Activated CD8-positive, alpha-beta memory T cell treated with anti-CD3 and anti-CD28 coated beads for 24 hours (primary cell): ENCODE measurements at regions not wholly inside any gene's neighbourhood (a gene's known extent, or its start where the extent isn't known, plus 50 kb on each side); places are given as distances from the start of the nearest gene placed in this dataset.
"Not testable (repeated sequence)": the region's sequence is repeated elsewhere in the genome, so short reads cannot be mapped to it uniquely, and the experiment has no call there.

Experiments
- DNase-seq: peaks from one replicate; pipeline ENCODE4 v3.0.0-alpha.2; 2020

DNA sequence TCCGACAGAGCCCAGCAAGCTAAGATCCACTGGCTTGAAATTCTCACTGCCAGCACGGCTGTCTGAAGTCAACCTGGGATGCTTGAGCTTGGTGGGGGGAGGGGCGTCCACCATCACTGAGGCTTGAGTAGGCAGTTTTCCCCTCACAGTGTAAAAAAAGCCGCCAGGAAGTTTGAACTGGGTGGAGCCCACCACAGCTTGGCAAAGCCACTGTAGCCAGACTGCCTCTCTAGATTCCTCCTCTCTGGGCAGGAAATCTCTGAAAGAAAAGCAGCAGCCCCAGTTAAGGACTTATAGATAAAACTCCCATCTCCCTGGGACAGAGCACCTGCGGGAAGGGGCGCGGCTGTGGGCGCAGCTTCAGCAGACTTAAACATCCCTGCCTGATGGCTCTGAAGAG lies 68.7 kb upstream of the LIPC start:
- not testable (repeated sequence) for DNase-seq

DNA sequence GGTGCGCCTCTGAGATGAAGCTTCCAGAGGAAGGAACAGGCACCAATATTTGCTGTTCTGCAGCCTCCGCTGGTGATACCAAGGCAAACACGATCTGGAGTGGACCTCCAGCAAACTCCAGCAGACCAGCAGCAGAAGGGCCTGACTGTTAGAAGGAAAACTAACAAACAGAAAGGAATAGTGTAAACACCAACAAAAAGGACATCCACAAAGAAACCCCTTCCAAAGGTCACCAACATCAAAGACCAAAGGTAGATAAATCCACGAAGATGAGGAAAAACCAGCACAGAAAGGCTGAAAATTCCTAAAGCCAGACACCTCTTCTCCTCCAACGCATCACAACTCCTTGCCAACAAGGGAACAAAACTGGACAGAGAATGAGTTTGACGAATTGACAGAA lies 68.1 kb upstream of the LIPC start:
- not testable (repeated sequence) for DNase-seq

DNA sequence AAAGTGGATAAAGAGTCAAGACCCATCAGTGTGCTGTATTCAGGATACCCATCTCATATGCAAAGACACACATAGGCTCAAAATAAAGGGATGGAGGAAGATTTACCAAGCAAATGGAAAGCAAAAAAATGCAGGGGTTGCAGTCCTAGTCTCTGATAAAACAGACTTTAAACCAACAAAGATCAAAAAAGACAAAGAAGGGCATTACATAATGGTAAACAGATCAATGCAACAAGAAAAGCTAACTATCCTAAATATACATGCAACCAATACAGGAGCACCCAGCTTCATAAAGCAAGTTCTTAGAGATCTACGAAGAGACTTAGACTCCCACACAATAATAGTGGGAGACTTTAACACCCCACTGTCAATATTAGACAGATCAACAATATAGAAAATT lies 66.7 kb upstream of the LIPC start:
- not testable (repeated sequence) for DNase-seq

DNA sequence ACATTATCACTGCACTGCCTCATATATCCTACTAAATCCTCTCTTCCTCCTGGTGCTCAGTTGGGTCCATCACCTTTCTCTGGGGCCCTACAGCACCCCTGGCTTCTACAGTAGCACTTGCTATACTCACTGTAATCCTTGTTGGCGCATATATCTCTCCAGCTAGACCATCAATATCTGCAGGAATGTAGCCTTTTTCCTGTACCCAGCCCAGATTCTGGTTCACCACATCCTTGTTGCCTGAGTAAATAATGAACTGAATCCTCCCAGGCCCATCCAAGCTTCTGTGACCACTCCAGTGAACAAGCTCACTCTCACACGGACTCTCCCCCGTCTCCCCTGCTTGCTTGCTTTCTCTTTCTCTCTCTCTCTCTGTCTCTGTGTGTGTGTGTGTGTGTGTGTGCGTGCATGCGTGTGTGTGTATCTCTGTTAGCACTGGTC lies 62.5 kb upstream of the LIPC start:
- no peak for DNase-seq

DNA sequence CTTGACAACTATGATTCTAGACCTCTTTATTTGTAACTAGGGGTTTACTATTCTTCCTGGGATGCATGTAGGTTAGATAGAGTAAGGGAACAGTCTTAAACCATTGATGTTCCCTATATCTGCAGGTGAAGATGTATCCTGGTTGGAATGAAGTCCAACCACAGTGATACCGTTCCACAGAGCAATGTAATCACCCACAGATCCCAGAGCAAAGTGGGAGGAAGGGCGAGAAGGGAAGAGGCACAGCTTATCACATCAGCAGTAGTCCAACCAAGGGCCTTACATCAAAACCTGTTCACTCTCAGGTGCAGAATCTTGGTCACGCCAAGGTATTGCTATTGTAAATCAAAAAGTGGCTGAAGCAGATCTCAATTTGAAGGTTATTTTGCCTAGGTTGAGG lies 61.8 kb upstream of the LIPC start:
- no peak for DNase-seq

DNA sequence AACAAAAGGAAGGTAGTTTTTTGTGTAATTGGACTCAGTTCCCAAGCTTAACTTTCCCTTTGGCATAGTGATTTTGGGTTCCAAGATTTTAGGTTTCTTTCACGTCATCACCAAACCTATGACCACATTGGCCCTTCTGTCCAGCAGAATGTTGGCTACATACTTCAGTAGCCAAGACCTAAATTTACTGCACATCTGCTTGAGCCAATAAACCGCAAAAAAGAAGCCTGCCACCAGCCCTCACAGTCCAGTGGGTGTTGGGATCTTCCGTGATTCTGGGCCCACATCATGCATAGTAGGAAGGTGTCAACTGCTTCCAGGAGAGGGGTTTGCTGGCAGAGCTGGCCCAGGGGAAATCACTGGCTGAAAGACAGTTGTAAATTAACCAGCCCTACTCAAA lies 57.6 kb upstream of the LIPC start:
- no peak for DNase-seq

DNA sequence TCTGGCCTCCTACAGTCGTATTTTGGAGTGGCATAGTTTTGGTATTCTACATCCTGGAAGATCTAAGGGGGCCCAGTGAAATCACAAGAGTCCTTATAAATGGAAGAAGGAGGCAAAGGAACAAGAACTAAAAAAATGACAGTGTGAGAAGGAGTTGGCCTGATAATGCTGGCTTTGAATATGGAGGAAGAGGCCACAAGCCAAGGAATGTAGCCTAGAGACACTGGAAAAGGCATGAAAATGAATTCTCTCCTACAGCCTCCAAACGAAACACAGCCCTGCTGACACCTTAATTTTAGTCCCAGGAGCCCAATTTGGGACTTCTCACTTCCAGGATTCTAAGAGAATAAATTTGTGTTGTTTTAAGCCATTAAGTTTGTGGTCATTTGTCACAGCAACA lies 54.6 kb upstream of the LIPC start:
- no peak for DNase-seq

DNA sequence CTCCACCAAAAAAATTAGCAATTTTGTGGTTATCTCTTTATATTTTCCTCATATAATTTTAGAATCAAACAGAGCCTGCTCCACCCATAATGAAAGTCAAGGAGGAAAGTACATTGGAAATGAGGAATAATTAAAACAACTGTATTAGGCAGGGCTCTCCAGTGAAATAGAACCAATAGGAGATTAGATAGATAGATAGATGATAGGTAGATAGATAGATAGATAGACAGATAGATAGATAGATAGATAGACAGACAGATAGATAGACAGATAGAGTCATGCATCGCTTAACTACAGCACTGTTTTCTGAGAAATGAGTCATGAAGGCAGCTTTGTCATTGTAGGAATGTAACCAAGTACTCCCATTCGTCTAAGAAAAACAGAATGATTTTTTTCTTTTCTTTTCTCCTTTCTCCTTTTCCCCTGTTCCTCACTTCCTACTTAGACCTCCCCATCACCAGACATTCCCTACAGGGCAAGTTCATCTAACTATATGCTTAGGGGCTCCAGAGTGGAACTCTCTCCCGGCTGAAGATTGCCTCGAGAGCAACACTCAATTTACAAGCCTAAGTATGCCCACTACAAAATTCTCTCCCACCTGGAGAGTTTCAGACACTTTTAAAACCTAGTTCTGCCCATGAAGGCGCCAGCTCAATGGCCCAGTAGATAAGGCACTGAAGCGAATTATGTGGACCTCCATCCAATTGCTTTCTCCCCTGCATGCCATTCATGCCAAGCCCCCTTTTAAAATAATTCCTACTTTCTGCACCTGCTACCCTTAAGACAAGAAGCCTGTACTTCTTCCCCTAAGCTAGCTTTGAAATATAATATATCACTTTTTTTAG lies 53.3 kb upstream of the LIPC start:
- DNase-seq: no peak

DNA sequence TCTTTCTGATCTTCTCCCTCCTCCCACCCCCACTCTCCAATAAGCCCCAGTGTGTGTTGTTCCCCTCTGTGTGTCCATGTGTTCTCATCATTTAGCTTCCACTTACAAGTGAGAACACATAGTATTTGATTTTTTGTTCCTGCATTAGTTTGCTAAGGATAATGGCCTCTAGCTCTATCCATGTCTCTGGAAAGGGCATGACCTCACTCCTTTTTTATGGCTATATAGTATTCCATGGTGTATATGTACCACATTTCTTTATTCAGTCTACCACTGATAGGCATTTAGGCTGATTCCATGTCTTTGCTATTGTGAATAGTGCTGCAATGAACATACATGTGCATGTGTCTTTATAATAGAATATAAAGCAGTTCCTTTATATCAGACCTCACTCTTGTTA lies 52.3 kb upstream of the LIPC start:
- not testable (repeated sequence) for DNase-seq

DNA sequence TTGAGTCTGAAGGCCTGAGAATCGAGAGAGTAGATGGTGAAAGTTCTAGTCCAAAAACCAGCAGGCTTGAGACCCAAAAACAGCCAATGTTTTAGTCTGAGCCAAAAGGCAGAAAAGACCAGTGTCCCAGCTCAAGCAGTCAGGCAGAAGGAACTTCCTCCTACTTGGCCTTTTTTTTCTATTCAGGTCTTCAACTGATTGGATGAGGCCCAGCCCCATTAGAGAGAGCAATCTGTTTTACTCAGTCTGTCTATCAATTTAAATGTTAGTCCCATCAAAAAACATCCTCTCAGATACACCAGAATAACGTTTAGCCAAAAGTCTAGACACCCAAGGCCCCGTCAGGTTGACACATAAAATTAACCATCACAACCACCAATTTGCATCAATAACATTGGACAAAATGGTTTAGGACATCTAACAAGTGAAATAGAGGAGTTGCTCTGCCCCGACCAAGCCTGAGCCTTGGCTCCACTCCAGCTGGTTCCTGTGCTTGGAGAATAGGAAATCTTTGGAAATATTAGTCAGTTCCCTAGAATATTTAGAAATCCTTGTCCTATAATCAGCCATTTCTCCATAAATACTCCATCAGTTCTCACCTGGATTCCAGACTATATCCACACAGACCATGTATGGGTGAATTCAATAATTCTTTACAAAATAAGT lies 51.4 kb upstream of the LIPC start:
- DNase-seq: no peak

DNA sequence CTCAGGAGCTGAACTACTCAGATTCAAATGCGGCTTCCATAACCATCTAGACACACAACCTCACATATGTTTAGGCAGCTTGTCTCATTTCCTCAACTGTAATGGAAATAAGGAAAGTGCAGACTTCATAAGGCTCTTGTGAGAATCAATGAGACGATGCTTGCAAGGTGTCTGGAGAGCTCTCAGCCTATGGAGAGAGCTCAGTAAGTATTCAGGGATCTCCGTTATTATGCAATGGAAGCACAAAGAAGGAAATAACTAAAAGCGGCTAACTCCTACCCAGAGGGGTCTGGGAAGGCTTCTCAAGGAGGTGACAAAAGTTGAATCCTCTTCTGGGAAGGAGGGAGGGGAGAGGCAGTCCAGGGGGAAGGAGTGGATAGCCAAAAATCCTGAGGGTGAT lies 50.1 kb upstream of the LIPC start:
- DNase-seq: no peak
